ENCODE measurements at regions not wholly inside any gene's neighbourhood (a gene's known extent, or its start where the extent isn't known, plus 50 kb on each side); places are given as distances from the start of the nearest gene placed in this dataset.

- Histone ChIP-seq H3K4me3 (ENCODE audit: low read length) (no peak overlapping the region), H3K27me3 (ENCODE audit: control insufficient read depth, insufficient read depth, low read length) (no peaks in the 10 kb centered on the region), H3K9me3 (ENCODE audit: control insufficient read depth, insufficient read depth, low read length) (no peaks in the 10 kb centered on the region), H3K36me3 (ENCODE audit: control insufficient read depth, insufficient read depth, low read length) (no peaks in the 10 kb centered on the region), H3K4me1 (ENCODE audit: control insufficient read depth, insufficient read depth, low read length) (peaks cover 18% of the 10 kb centered on the region), H3K27ac (ENCODE audit: low read length) (peak overlapping the region; percentile 15)
- Mint-ChIP-seq H3K4me3 (peak overlapping the region; percentile 13), H3K36me3 (peaks cover 6% of the 10 kb centered on the region), H3K27me3 (ENCODE audit: low read depth in 2 of 2) (no peaks in the 10 kb centered on the region), H3K27ac (peak overlapping the region; percentile 61 to 85), H3K9me3 (peaks cover 0 to 3% of the 10 kb centered on the region in 2 donors), H3K4me1 (peaks cover 34 to 55% of the 10 kb centered on the region in 2 donors)
- DNase-seq (peak; percentile 70 to 91), ATAC-seq (peak; percentile 84 to 90 (median 90))
- WGBS (ENCODE audit: insufficient coverage): 2% methylated on average over 6 of the region's 8 CpGs
- TF ChIP-seq CTCF (IDR thresholded peaks at IDR 0.05): peak; percentile 36
- intact Hi-C loops (cut with micrococcal nuclease): loop anchor here (1.0 to 5.0 kb wide), 8 partner anchors 13 to 171 kb away; partner anchors contain the start of gene EGR2
Measured at GRCh38 chr10:62681211-62681940, 123.1 kb upstream of the ADO start.

GRCh38 chr10:62684911-62685310 is 119.6 kb upstream of the ADO start:
- Histone ChIP-seq H3K4me1 (ENCODE audit: control insufficient read depth, insufficient read depth, low read length) (peaks cover 30% of the 10 kb centered on the region), H3K4me3 (ENCODE audit: low read length) (no peak overlapping the region), H3K9me3 (ENCODE audit: control insufficient read depth, insufficient read depth, low read length) (no peaks in the 10 kb centered on the region), H3K27me3 (ENCODE audit: control insufficient read depth, insufficient read depth, low read length) (no peaks in the 10 kb centered on the region), H3K36me3 (ENCODE audit: control insufficient read depth, insufficient read depth, low read length) (no peaks in the 10 kb centered on the region), H3K27ac (ENCODE audit: low read length) (no peak overlapping the region)
- intact Hi-C loops (cut with micrococcal nuclease): loop anchor here (5.0 kb wide), 1 partner anchor 73 kb away; no protein-coding TSS in a partner anchor
- WGBS (ENCODE audit: insufficient coverage): 96% methylated on average over 4 of the region's 5 CpGs
- ATAC-seq (no peak), DNase-seq (no peak)
- Mint-ChIP-seq H3K4me1 (peaks cover 41 to 62% of the 10 kb centered on the region in 2 donors), H3K36me3 (peaks cover 6% of the 10 kb centered on the region), H3K4me3 (no peak overlapping the region), H3K27me3 (ENCODE audit: low read depth in 2 of 2) (no peaks in the 10 kb centered on the region), H3K9me3 (peaks cover 0 to 3% of the 10 kb centered on the region in 2 donors), H3K27ac (no peak overlapping the region)
- TF ChIP-seq CTCF (IDR thresholded peaks at IDR 0.05): no peak

- peak overlapping the region; percentile 12 to 16 for H3K27ac Mint-ChIP-seq
- no peak overlapping the region for H3K4me3 Mint-ChIP-seq
- DNase-seq: no peak
- H3K9me3 Mint-ChIP-seq: peaks cover 0 to 3% of the 10 kb centered on the region in 2 donors
- H3K27me3 Mint-ChIP-seq (ENCODE audit: low read depth in 2 of 2): no peaks in the 10 kb centered on the region
- peaks cover 42 to 56% of the 10 kb centered on the region in 2 donors for H3K4me1 Mint-ChIP-seq
- ATAC-seq: peak in 1 of 3 donors; percentile 37
- H3K9me3 ChIP-seq (ENCODE audit: control insufficient read depth, insufficient read depth, low read length): no peaks in the 10 kb centered on the region
- H3K27ac ChIP-seq (ENCODE audit: low read length): no peak overlapping the region
- peaks cover 6% of the 10 kb centered on the region for H3K36me3 Mint-ChIP-seq
- H3K36me3 ChIP-seq (ENCODE audit: control insufficient read depth, insufficient read depth, low read length): no peaks in the 10 kb centered on the region
- H3K27me3 ChIP-seq (ENCODE audit: control insufficient read depth, insufficient read depth, low read length): no peaks in the 10 kb centered on the region
- no peak for TF ChIP-seq CTCF (IDR thresholded peaks at IDR 0.05)
- no peak overlapping the region for H3K4me3 ChIP-seq (ENCODE audit: low read length)
- intact Hi-C loops (cut with micrococcal nuclease): no loop called here
- H3K4me1 ChIP-seq (ENCODE audit: control insufficient read depth, insufficient read depth, low read length): peaks cover 35% of the 10 kb centered on the region
Measured at GRCh38 chr10:62687230-62687748, 117.2 kb upstream of the ADO start.

Data from natural killer cell (primary cell).